Muscle layer of duodenum (tissue), 2 donors: ENCODE measurements at regions not wholly inside any gene's neighbourhood (a gene's known extent, or its start where the extent isn't known, plus 50 kb on each side); places are given as distances from the start of the nearest gene placed in this dataset.
"Not testable (repeated sequence)": the region's sequence is repeated elsewhere in the genome, so short reads cannot be mapped to it uniquely, and the experiment has no call there.

Experiments used
- H3K27ac ChIP-seq: one replicate; pipeline ENCODE4 v1.7.0; 2013; ENCODE audit warnings: mild to moderate bottlenecking, low read length
- H3K27me3 ChIP-seq: one replicate; pipeline ENCODE4 v1.7.0; 2013; ENCODE audit warnings: low read depth, mild to moderate bottlenecking, control low read depth, low read length
- H3K36me3 ChIP-seq, 2 donors: one replicate each; pipeline ENCODE4 v1.7.0; 2013; ENCODE audit warnings: low read length in 2 of 2, control low read depth in 1 of 2, mild to moderate bottlenecking in 1 of 2; ENCODE audit not compliant: insufficient read depth in 2 of 2, control insufficient read depth in 1 of 2
- H3K4me1 ChIP-seq, 2 donors: one replicate each; pipeline ENCODE4 v1.7.0; 2013; ENCODE audit warnings: low read length in 2 of 2, mild to moderate bottlenecking in 2 of 2, control low read depth in 1 of 2, moderate library complexity in 1 of 2; ENCODE audit not compliant: insufficient read depth in 2 of 2, control insufficient read depth in 1 of 2
- H3K4me3 ChIP-seq, 2 donors: one replicate each; pipeline ENCODE4 v1.7.0; 2013; ENCODE audit warnings: low read length in 2 of 2, low read depth in 1 of 2, mild to moderate bottlenecking in 1 of 2
- H3K9me3 ChIP-seq, 2 donors: one replicate each; pipeline ENCODE4 v1.7.0; 2013; ENCODE audit warnings: low read length in 2 of 2, control low read depth in 1 of 2, mild to moderate bottlenecking in 1 of 2; ENCODE audit not compliant: control insufficient read depth in 1 of 2
- donor health status: healthy.

DNA sequence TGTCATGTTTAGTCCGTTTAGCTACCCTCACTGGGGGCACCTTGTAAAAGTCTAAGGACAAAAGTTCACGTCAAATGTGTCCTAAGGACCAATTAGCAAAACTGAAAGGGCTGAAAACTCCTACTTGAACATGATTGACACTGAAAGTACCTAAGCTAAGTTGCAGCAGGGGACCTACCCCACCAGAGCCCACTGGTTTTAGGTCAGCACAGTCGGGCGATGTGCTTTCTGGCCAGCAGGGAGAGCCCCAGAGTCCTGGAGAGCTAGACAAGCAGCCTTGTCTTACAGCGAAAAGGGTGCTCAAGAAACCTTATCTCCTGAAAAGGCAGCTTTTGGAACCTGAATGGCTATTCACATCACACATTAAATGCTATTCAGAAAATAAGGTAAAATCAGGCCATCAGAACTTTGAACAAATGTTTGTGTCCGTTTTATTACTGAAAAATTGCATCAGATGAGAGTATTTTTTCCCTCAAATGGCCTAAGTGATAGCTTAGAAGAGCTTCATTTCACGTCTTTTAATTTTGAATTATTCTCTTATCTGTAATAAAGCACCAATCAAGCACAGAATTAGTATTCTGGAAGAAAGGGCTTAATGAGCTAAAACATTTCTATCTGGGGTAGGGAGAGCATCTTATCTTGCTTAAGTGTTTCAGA lies 52.2 kb upstream of the MKI67 start:
- H3K4me3 ChIP-seq: no peak overlapping the region
- H3K9me3 ChIP-seq: peaks cover 3 to 11% of the 10 kb centered on the region in 2 donors
- H3K4me1 ChIP-seq: no peaks in the 10 kb centered on the region
- no peaks in the 10 kb centered on the region for H3K36me3 ChIP-seq
- H3K27me3 ChIP-seq: no peaks in the 10 kb centered on the region
- no peak overlapping the region for H3K27ac ChIP-seq

DNA sequence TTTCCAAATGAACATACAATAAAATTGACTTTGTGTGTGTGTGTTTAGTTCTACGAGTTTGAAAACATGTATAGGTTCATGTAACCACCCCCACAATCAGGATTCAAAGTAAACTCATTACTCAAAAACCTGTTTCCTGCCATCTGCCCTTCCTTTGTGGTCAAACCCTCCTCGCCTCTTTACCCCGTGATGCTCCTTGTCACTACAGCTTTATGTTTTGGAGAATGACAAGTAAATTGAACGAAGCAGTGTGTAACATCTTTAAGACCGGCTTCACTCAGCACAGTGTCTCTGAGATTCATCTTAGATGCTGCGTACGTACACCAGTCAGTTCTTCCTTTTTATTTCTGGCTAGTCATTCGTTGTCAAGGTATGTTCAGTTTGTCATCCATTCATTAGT lies 54.6 kb upstream of the MKI67 start:
- peaks cover 3 to 8% of the 10 kb centered on the region in 2 donors for H3K9me3 ChIP-seq
- H3K4me3 ChIP-seq: no peak overlapping the region
- H3K27me3 ChIP-seq: no peaks in the 10 kb centered on the region
- no peak overlapping the region for H3K27ac ChIP-seq
- H3K36me3 ChIP-seq: no peaks in the 10 kb centered on the region
- no peaks in the 10 kb centered on the region for H3K4me1 ChIP-seq

DNA sequence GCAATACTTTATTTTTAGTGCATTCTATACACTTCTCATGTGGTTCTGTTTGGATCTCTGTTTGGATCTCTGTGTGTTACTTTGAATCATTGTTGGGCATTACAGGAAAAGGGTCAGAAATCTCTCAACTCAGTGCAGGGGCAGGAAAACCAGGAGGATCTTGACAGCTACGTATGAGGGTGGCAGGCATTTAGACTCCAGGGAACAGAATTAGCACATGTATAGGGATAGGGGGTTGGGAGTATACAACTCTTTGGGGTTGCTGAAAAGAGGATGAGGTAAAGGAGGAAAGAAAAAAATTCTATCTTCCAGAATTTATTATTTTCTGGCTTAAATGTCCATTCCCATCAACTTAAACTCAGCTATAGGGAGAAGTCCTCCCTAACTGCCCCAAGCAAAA lies 59.4 kb upstream of the MKI67 start:
- no peak overlapping the region for H3K27ac ChIP-seq
- no peaks in the 10 kb centered on the region for H3K27me3 ChIP-seq
- H3K36me3 ChIP-seq: no peaks in the 10 kb centered on the region
- no peak overlapping the region for H3K4me3 ChIP-seq
- peaks cover 3 to 6% of the 10 kb centered on the region in 2 donors for H3K9me3 ChIP-seq
- peaks cover 0 to 4% of the 10 kb centered on the region in 2 donors for H3K4me1 ChIP-seq

DNA sequence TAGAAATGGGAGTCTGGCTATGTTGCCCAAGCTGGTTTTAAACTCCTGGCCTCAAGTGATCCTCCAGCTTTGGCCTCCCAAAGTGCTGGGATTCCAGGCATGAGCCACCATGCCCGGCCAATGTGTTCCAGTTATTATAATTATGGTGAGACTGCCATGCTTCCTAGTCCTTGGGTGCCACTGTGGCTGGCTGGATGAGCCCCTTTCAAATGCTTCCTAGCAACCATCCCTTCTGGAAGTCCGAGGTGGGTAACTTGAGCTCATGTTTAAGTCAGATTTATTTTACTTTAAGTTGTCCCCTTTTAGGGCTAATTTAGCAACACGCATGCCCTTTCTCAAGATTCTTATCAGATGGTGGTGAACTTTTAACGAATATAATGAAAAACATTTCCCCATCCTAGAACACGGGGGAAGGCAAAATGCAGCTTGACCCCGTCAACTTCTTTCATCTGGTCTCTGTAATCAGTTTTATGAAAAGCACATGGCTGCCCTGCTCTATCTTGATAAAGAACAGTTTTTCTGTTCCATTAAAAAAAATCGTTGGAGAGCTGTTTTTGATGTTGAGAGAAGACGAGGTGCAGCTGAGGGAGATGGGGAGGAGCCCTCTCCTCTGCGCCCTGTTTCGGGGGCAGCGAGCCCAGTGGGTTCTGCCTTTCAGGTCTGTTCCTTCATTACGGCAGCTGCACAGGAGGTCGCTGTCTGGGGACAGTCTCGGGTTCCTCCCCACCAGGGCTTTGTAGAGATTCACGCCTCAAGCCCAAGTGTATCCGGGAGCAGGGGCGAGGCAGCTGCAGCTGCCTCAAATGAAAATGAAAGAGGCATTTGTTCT lies 61.0 kb upstream of the MKI67 start:
- H3K27ac ChIP-seq: no peak overlapping the region
- H3K4me3 ChIP-seq: peak overlapping the region; percentile 5 to 46
- no peaks in the 10 kb centered on the region for H3K36me3 ChIP-seq
- peaks cover 3 to 6% of the 10 kb centered on the region in 2 donors for H3K9me3 ChIP-seq
- no peaks in the 10 kb centered on the region for H3K27me3 ChIP-seq
- H3K4me1 ChIP-seq: peaks cover 0 to 4% of the 10 kb centered on the region in 2 donors

DNA sequence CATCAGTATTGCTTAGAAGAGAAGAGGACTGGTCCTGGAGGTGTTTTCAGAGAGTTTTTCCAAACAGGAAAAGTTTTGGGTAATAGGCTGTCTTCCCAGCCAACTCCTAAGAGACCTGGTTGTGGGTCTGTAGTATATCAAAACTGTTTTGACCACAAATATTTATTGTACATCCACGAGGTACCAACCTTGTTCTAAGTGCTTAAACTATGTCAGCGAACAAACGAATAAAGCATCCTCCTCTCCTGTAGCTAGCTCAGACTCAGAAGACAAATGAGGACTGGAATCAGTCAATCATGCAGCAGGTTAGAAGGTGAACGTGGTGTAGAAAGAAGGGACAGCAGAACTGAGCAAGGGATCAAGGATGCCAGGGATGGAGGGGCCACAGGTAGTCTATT lies 61.6 kb upstream of the MKI67 start:
- Histone ChIP-seq H3K27me3 (no peaks in the 10 kb centered on the region), H3K4me1 (peaks cover 0 to 4% of the 10 kb centered on the region in 2 donors), H3K27ac (no peak overlapping the region), H3K9me3 (peaks cover 0 to 6% of the 10 kb centered on the region in 2 donors), H3K36me3 (no peaks in the 10 kb centered on the region), H3K4me3 (peak overlapping the region; percentile 5 to 46)

DNA sequence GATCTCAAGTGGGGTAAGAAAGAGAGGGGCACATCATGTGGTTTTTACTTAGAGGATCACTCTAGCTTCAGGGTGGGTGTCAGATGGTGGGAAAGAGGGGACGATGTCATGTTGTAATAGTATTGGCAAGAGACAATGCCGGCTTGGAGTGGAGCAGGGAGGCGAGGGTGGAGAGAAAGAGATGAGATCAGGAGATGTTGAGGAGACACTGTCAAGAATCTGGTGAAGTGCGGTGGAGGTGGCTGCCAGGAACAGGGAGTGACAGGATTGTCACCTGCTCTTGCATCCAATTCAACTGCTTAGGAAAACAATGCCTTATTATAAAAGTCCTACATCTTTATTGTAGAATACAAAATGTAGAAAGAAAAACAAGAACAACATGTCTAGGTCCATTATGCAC lies 63.0 kb upstream of the MKI67 start:
- no peaks in the 10 kb centered on the region for H3K27me3 ChIP-seq
- no peaks in the 10 kb centered on the region for H3K9me3 ChIP-seq
- H3K36me3 ChIP-seq: no peaks in the 10 kb centered on the region
- no peak overlapping the region for H3K4me3 ChIP-seq
- no peak overlapping the region for H3K27ac ChIP-seq
- H3K4me1 ChIP-seq: peaks cover 0 to 4% of the 10 kb centered on the region in 2 donors

DNA sequence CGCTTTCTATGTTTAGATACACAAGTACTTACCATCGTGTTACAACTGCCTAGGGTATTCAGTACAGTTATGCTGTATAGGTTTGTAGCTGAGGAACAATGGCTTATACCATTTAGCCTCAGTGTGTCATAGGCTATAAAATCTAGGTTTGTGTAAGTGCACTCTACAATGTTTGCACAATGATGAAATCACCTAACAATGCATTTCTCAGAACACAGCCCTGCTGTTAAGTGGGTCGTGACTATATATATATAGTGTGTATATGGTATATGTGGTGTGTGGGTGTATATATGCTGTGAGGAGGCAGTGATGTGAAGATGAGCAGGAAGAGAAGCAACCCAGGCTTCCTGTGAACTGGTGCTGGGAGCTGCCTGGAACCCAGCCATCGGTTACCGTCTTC lies 65.6 kb upstream of the MKI67 start:
- H3K27me3 ChIP-seq: no peaks in the 10 kb centered on the region
- H3K36me3 ChIP-seq: no peaks in the 10 kb centered on the region
- H3K4me1 ChIP-seq: peaks cover 0 to 4% of the 10 kb centered on the region in 2 donors
- H3K9me3 ChIP-seq: no peaks in the 10 kb centered on the region
- H3K4me3 ChIP-seq: no peak overlapping the region
- H3K27ac ChIP-seq: no peak overlapping the region

DNA sequence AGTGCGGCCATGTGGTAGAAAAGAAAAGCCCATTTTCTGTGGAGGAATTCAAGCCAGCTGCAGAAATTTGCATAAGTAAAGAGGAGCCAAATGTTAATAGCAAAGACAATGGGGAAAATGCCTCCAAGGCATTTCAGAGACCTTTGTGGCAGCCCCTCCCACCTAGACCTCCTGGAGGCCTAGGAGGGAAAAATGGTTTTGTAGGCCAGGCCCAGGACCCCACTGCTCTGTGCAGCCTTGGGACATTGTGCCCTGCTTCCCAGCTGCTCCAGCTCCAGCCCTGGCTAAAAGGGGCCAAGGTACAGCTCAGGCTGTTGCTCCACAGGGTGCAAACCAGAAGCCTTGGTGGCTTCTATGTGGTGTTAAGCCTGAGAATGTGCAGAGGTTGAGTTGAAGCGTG lies 75.6 kb upstream of the MKI67 start:
- not testable (repeated sequence) for H3K27me3 ChIP-seq, H3K36me3 ChIP-seq, H3K4me3 ChIP-seq, H3K9me3 ChIP-seq, H3K27ac ChIP-seq, H3K4me1 ChIP-seq

DNA sequence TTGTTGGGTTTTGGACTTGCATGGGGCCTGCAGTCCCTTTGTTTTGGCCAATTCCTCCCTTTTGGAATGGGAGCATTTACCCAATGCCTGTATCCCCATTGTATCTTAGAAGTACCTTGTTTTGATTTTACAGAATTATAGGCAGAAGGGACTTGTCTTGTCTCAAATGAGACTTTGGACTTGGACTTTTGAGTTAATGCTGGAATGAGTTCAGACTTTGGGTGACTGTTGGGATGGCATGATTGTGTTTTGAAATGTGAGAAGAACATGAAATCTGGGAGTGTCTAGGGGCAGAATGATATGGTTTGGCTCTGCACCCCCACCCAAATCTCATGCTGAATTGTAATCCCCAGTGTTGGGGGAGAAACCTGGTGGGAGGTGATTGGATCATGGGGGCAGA lies 76.8 kb upstream of the MKI67 start:
- Histone ChIP-seq H3K27me3 (no peaks in the 10 kb centered on the region), H3K27ac (no peak overlapping the region), H3K9me3 (no peaks in the 10 kb centered on the region), H3K36me3 (no peaks in the 10 kb centered on the region), H3K4me1 (no peaks in the 10 kb centered on the region), H3K4me3 (no peak overlapping the region)

DNA sequence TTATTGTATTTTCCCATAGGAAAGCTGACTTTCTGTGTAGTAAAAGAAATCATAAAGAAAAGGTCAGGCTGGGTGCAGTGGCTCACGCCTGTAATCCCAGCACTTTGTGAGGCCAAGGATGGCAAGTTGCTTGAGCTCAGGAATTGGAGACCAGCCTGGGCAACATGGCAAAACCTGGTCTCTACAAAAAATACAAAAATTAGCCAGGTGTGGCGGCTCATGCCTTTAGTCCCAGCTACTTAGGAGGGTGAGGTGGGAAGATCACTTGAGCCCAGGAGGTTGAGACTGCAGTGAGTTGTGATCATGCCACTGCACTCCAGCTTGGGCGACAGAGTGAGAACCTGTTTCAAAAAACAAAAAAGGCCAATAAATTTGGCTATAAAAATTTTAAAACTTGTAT lies 79.4 kb upstream of the MKI67 start:
- H3K27me3 ChIP-seq, H3K27ac ChIP-seq, H3K4me1 ChIP-seq, H3K9me3 ChIP-seq, H3K4me3 ChIP-seq, H3K36me3 ChIP-seq: not testable (repeated sequence)

DNA sequence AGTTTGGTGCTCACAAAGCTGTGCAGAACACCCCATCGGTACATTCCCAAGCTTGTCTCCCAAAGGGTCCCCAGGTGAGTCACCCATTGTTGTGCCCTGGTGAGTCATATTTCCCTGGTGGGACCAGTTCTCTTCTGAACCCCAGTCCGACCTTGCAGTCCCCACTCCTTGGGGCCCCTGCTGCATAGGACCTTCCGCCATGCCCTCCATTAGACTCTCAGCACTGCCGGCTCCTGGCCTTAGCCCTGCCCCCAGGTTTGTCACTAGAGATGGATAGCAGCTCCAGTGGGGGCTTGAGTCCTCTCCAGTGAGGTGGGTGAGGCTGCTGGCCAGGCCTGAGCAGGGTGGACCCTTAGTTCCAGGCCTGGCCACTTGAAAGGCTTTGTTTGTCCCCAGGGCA lies 80.5 kb upstream of the MKI67 start:
- Histone ChIP-seq H3K9me3 (no peaks in the 10 kb centered on the region), H3K36me3 (no peaks in the 10 kb centered on the region), H3K27ac (no peak overlapping the region), H3K4me1 (no peaks in the 10 kb centered on the region), H3K4me3 (no peak overlapping the region), H3K27me3 (no peaks in the 10 kb centered on the region)

DNA sequence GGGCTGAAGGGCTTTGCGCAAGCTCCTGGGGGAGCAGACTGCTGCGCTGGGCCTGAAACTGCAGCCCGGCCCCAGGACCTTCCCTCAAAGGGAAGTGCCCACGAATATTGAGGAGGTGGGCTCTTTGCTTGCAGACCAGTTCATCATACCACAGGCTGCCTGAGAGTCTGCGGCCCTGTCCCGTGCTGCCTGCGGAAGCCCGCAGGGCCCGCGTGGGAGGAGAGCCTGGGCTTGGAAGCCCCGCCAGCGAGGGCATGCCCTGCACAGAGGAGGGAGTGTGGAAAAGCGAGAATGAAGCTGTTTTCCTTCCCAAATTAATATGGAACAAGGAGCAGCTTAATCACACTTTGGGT lies 83.6 kb upstream of the MKI67 start:
- H3K27ac ChIP-seq: no peak overlapping the region
- no peaks in the 10 kb centered on the region for H3K36me3 ChIP-seq
- H3K4me1 ChIP-seq: no peaks in the 10 kb centered on the region
- H3K9me3 ChIP-seq: no peaks in the 10 kb centered on the region
- no peaks in the 10 kb centered on the region for H3K27me3 ChIP-seq
- H3K4me3 ChIP-seq: peak overlapping the region in 1 of 2 donors; percentile 71
